GM18507 (cell line): ENCODE measurements at regions not wholly inside any gene's neighbourhood (a gene's known extent, or its start where the extent isn't known, plus 50 kb on each side); places are given as distances from the start of the nearest gene placed in this dataset.
"Not testable (repeated sequence)": the region's sequence is repeated elsewhere in the genome, so short reads cannot be mapped to it uniquely, and the experiment has no call there.

Source experiments
- DNase-seq: peaks from one replicate; pipeline ENCODE4 v3.0.0; 2011; ENCODE audit warnings: low read depth; ENCODE audit not compliant: insufficient read length; ENCODE audit errors: extremely low spot score
- FAIRE-seq: peaks from 2 replicates; lab custom pipeline; 2011; peaks lifted over from hg19 to GRCh38; lab: Jason Lieb, UNC

DNA sequence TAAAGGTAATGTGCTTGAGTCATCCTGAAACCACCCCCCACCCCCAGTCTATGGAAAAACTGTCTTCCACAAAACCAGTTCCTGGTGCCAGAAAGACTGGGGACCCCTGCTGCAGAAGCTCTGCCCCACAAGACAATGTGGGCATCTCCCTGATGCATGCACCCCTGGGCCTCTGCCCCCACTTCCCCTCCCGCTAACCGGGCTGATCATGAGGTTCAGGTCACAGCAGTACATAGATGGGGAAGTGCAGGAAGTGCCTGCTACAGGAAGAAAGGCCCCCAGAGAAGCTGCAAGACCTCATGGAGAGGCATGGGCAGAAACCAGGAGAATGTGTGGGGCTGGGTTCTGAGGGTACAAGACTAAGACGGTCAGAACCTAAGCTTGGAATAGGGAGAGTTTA lies 243.4 kb upstream of the ID2 start:
- FAIRE-seq: no peak
- no peak for DNase-seq

- DNase-seq (no peak), FAIRE-seq (no peak)
Measured at GRCh38 chr2:8438996-8439395, 242.9 kb upstream of the ID2 start.

DNA sequence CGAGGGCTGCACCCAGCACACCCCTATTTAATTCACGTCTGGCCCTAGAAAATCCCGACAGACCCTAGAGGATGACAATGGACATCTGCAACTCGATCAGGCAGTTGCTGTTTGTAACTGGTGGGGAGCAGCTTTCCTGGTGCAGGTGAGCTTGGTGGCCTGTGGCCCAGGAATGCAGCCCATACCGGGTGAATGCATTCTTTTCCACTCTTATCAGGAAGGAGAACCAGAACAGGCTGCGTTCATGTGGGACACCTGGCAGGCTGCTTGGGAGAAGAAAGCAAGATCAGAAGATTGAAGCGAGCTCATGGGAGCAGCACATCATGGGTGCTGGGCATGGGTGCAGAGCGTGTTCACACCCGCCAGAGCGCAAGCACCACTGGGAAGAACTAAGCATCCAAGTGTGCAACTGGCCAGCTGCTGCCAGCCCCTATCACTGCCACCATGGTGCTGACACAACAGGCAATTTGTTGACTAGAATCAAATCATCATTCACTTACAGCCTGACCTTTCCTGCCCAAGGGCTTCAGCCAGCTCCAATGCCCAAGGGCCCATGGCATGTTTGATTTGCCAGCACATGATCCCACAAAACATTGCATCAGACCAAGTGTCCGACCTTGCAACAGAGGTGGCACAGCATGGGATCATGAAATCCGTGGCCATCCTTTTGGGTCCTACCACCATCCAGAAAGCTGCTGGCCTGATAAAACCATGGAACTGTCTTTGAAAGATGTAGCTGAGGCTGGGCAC lies 241.7 kb upstream of the ID2 start:
- FAIRE-seq (no peak), DNase-seq (no peak)

DNA sequence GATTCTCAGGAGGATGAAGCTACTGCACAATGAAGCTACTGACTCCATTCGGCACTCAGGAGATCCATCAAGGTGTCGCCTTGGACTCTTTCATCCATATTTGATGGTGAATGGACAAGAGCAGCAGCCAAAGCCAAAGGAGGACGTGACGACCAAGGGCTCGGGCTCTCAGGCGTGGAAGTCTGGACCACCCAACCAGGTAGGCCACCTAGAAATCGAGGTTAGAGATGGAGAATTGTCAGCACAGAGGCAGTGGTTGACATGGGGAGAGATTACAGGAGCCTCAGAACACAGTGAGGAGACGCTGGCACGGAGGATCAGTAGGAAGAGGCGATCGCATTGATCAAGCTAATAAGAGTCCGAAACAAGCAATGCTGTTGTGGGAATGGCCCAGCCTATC lies 240.5 kb upstream of the ID2 start:
- DNase-seq (no peak), FAIRE-seq (no peak)

DNA sequence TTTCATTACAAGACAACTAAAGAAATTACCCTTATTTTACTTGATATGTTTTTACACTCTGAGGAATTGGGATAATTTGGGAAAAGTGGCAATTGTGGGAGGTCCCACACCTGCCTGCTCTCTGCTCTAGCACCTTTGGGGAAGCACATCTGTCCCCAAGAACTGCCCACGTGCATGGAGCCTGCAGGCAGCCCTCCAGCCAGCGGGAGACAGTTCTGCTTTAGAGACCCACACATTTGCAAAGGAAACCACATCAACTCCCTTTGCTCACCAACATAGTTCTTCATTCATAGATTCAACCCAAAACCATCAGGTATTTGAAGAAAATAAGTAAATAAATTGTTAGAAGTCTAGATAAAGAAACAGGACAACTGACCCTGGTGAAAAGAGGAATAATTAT lies 239.9 kb upstream of the ID2 start:
- DNase-seq: no peak
- peak; percentile 87 for FAIRE-seq

DNA sequence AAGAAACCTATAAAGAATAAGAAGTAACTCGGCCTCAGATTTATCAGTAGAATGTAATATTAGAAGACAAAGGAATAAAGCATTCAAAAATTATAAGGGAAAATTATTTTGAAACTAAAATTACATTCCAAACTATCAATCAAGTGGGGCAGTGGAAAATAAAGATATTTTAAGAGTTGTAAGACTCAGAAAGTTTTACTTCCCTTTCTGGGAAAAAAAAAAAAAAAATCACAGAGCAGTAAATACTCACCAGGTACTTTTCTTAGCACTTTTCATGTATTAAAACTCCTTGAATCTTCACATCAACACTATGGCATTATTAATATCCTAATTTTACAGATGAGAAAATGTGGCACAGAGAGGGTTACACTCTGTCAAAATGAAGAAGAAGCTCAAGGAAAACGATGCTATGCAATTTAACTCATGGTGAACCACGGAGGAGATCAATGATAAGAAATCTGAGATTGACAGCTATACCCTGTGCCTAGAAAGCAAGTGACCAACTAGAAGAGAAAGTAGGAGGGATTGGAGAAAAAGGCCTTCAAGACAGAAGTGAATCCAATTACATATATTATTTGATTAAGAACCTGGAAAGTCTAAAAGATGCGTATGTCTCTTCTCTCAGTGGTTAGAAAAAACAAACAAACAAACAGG lies 238.9 kb upstream of the ID2 start:
- DNase-seq (no peak), FAIRE-seq (peak; percentile 31)

DNA sequence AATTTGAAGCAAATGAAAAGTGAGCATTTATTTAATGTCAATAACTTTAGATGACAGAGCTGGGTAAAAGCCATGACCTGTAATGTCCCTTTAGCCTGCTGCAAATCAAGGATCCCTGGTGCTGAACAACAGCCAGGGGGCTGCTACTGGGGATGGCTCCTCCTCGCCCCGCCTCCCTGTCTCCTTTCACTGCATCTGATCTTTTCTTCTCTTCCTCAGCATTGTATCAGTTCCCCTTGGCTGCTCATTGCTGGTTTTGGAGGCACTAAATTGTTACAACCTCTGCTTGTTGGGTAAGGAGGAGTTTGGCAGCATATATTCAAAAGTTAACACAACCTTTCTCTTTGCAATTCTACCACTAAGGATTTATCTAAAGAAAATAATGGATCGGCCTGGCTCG lies 236.3 kb upstream of the ID2 start:
- FAIRE-seq: no peak
- DNase-seq: no peak

DNA sequence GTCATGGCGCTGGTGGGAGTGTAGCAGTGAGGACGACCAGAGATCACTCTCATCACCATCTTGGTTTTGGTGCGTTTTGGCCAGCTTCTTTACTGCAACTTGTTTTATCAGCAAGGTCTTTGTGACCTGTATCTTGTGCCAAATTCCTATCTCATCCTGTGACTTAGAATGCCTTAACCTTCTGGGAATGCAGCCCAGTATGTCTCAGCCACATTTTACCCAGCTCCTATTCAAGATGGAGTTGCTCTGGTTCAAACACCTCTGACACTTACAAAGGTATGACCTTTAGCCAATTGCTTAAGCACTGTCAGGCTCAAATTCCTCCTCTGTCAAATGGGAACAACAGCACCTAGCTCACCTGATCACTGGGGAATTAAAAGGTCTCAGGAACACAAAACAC lies 235.1 kb upstream of the ID2 start:
- DNase-seq, FAIRE-seq: not testable (repeated sequence)

- DNase-seq (no peak), FAIRE-seq (no peak)
Measured at GRCh38 chr2:8447610-8448221, 234.1 kb upstream of the ID2 start.

DNA sequence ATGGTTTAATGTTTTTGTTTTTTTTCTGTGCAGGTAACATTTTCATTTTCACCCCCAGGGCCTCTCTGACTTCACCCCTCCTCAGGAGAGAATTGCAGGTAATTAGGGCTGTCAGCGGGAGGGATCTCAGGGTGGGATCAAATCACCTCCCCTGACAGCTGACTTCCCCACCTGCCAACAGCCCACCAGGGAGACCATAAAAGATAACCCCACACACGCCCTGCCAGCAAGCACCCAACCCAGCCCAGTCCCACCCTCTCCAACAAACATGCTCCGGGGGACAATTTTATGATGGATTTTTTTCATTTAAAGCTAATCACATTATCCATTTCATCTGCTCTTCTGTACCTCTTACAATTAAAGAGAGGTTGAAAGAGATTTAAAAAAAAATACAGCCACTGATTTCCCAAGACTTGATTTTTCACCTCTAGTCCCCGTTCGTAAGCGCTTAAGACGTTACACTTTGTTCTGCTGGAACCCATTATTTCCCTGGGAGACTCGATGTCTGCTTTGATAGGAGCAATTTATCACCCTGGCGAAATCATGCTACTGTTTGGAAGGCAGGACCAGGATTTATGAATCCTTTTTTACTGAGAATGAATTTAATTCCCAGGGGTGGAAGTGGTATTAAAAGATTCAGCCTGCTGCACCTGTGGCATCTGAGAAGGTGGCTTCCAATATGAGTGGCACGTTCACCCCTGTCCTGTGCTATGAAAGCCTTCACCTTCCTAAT lies 232.9 kb upstream of the ID2 start:
- FAIRE-seq: no peak
- DNase-seq: no peak

GRCh38 chr2:8451273-8451672 lies 230.6 kb upstream of the ID2 start:
- DNase-seq: no peak
- FAIRE-seq: no peak

DNA sequence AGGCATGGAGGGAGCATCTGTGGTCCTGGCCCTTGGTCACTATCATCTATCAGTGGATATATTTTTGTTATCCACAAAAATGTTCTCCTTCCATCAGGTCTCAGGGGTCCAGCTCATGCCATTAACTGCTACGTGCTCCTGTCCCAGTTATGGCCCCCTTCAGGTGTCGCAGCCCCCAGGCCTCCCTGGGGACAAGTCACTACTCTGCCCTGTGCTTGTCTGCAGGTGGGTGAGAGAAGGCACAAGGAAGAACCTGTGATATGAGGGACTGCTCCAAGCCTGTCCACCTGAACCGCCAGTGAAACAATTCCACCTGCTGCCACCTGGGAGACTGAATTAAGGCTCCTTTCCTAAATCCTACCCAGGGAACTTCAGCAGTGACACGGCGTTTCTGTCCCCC lies 229.6 kb upstream of the ID2 start:
- DNase-seq (no peak), FAIRE-seq (no peak)

- DNase-seq (no peak), FAIRE-seq (no peak)
Measured at GRCh38 chr2:8452979-8453903, 228.6 kb upstream of the ID2 start.

DNA sequence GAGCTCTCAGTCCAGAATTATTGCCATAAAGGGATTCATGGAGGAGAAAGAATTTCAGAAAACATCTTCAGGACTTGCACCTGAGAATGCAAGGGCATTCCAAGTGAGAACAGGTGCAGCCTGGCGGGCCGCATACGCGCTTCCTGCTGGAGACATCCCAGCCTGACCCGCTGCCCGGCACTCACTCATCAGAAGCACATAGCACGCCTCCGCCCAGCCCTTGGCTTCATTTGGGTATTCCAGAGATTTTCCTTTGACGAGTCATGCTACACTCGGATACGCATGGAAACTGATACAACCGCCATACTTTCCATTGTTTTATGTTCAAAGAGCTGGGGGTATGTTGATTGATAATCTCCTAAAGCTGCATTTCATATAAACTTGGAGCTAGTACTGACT lies 228.0 kb upstream of the ID2 start:
- no peak for FAIRE-seq
- DNase-seq: no peak

DNA sequence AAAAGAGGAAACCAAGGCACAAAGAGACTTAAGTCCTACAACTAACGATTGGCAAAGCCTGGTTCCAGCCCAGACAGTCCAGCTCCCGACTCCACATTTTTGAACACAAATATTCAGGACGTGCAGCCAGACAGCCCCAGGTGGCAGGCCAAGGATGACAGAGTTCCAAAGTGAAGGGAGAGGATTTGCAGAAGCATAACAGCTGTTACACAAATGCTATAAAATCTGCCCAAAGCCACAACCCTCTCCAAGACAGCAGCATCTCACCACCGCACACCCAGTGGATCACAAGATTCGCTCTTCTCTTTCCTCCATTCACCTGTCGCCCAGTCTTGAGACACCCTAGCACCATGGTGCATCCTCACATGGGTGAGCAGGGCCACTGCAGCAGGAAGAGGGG lies 227.1 kb upstream of the ID2 start:
- DNase-seq (no peak), FAIRE-seq (no peak)

GRCh38 chr2:8455236-8456150 lies 226.4 kb upstream of the ID2 start:
- FAIRE-seq (no peak), DNase-seq (no peak)

GRCh38 chr2:8456151-8457091 lies 225.4 kb upstream of the ID2 start:
- no peak for DNase-seq
- peak; percentile 70 for FAIRE-seq
